HCT116 (cell line): ENCODE measurements at regions not wholly inside any gene's neighbourhood (a gene's known extent, or its start where the extent isn't known, plus 50 kb on each side); places are given as distances from the start of the nearest gene placed in this dataset.

Experiments used
- EZH2 ChIP-seq: fragments of 200-600 bp; sonication (generic); IDR thresholded peaks from 2 replicates; pipeline ENCODE4 v1.6.1; 2017; ENCODE audit warnings: antibody characterized with exemption, mixed run types
- EZH2phosphoT487 ChIP-seq: fragments of 200-600 bp; IDR thresholded peaks from 2 replicates; pipeline ENCODE4 v1.6.1; 2018; ENCODE audit warnings: antibody characterized with exemption, borderline replicate concordance
- POLR2AphosphoS5 ChIP-seq: IDR thresholded peaks from 2 replicates; pipeline ENCODE4 v1.6.1; 2011; ENCODE audit warnings: mild to moderate bottlenecking, low read depth, low read length, moderate library complexity
- SP1 ChIP-seq: IDR thresholded peaks from 2 replicates; pipeline ENCODE4 v1.6.1; 2012; ENCODE audit warnings: low read depth
- YY1 ChIP-seq: IDR thresholded peaks from 2 replicates; pipeline ENCODE4 v1.6.1; 2011; ENCODE audit warnings: low read length, low read depth, moderate library complexity, mild to moderate bottlenecking; ENCODE audit not compliant: insufficient replicate concordance; ENCODE audit errors: extremely low read depth
- TF ChIP-seq, protein P1 (sequence below), 3 experiments: fragments of 200-600 bp in 1 of 3; sonication (generic) in 1 of 3; IDR thresholded peaks in 2 of 3; conservative IDR thresholded peaks in 1 of 3; 2 replicates each; pipeline ENCODE4 v1.5.1; 2012 to 2017; ENCODE audit warnings: low read depth in 2 of 3, low read length in 2 of 3, antibody characterized with exemption in 1 of 3, borderline replicate concordance in 1 of 3, control low read depth in 1 of 3, mild to moderate bottlenecking in 1 of 3, mixed read lengths in 1 of 3, mixed run types in 1 of 3, moderate library complexity in 1 of 3; ENCODE audit not compliant: insufficient read depth in 1 of 3
- TF ChIP-seq, protein P2 (sequence below): IDR thresholded peaks from 2 replicates; pipeline ENCODE4 v1.6.1; 2011; ENCODE audit warnings: mild to moderate bottlenecking, low read length, moderate library complexity; ENCODE audit not compliant: insufficient replicate concordance; ENCODE audit errors: extremely low read depth

DNA sequence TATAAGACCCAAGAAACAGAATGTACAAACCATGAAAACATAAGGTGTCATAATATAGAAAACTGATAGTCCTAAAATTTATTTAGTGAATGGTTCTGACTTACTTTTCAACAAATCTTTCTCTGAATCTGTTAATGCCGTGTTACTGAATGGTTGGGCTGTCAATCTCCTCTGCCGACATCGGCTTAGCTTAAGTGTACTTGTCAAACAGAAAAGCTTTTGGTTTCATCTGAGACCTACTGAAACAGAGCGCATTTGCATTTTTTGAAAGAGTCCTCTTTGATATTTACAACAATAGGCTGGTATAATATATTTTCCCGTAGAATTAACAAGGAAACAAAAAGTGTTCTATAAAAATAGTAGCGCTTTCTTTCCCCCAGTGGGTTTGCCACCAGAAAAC is 120.9 kb upstream of the ZNF804B start:
- TF ChIP-seq, protein P1, sequence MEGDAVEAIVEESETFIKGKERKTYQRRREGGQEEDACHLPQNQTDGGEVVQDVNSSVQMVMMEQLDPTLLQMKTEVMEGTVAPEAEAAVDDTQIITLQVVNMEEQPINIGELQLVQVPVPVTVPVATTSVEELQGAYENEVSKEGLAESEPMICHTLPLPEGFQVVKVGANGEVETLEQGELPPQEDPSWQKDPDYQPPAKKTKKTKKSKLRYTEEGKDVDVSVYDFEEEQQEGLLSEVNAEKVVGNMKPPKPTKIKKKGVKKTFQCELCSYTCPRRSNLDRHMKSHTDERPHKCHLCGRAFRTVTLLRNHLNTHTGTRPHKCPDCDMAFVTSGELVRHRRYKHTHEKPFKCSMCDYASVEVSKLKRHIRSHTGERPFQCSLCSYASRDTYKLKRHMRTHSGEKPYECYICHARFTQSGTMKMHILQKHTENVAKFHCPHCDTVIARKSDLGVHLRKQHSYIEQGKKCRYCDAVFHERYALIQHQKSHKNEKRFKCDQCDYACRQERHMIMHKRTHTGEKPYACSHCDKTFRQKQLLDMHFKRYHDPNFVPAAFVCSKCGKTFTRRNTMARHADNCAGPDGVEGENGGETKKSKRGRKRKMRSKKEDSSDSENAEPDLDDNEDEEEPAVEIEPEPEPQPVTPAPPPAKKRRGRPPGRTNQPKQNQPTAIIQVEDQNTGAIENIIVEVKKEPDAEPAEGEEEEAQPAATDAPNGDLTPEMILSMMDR (IDR thresholded peaks at IDR 0.05 in 2 of 3, conservative IDR thresholded peaks at IDR 0.05 in 1 of 3; ENCODE audit: borderline replicate concordance in 1 of 3, insufficient read depth in 1 of 3, low read depth in 2 of 3, low read length in 2 of 3) = no peak
- TF ChIP-seq YY1 (no peak), POLR2AphosphoS5 (no peak), EZH2phosphoT487 (no peak), EZH2 (no peak), SP1 (no peak)
- TF ChIP-seq, protein P2, sequence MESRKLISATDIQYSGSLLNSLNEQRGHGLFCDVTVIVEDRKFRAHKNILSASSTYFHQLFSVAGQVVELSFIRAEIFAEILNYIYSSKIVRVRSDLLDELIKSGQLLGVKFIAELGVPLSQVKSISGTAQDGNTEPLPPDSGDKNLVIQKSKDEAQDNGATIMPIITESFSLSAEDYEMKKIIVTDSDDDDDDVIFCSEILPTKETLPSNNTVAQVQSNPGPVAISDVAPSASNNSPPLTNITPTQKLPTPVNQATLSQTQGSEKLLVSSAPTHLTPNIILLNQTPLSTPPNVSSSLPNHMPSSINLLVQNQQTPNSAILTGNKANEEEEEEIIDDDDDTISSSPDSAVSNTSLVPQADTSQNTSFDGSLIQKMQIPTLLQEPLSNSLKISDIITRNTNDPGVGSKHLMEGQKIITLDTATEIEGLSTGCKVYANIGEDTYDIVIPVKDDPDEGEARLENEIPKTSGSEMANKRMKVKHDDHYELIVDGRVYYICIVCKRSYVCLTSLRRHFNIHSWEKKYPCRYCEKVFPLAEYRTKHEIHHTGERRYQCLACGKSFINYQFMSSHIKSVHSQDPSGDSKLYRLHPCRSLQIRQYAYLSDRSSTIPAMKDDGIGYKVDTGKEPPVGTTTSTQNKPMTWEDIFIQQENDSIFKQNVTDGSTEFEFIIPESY = no peak
